HUES48 (cell line): ENCODE measurements at regions not wholly inside any gene's neighbourhood (a gene's known extent, or its start where the extent isn't known, plus 50 kb on each side); places are given as distances from the start of the nearest gene placed in this dataset.

Source experiments
- H3K27ac ChIP-seq: one replicate; pipeline ENCODE4 v1.7.0; 2013; ENCODE audit warnings: low read depth, low read length, inconsistent platforms
- H3K27me3 ChIP-seq: 2 replicates; pipeline ENCODE4 v1.6.1; 2013; ENCODE audit warnings: mild to moderate bottlenecking, low read length; ENCODE audit not compliant: control insufficient read depth, insufficient read depth
- H3K36me3 ChIP-seq: 2 replicates; pipeline ENCODE4 v1.6.1; 2013; ENCODE audit warnings: low read length; ENCODE audit not compliant: control insufficient read depth, insufficient read depth
- H3K4me1 ChIP-seq: 2 replicates; pipeline ENCODE4 v1.6.1; 2013; ENCODE audit warnings: mild to moderate bottlenecking, low read length; ENCODE audit not compliant: control insufficient read depth, insufficient read depth
- H3K4me3 ChIP-seq: 2 replicates; pipeline ENCODE4 v1.5.1; 2013; ENCODE audit warnings: mild to moderate bottlenecking, low read depth, low read length
- H3K9ac ChIP-seq: 2 replicates; pipeline ENCODE4 v1.6.1; 2013; ENCODE audit warnings: mild to moderate bottlenecking, low read depth, low read length, moderate library complexity
- H3K9me3 ChIP-seq: 2 replicates; pipeline ENCODE4 v1.6.1; 2013; ENCODE audit warnings: low read length; ENCODE audit not compliant: control insufficient read depth, insufficient read depth

GRCh38 chr3:35974872-35975271 lies 335.5 kb downstream of the ARPP21 start:
- Histone ChIP-seq H3K9ac (no peak overlapping the region), H3K9me3 (no peaks in the 10 kb centered on the region), H3K27ac (no peak overlapping the region), H3K4me1 (no peaks in the 10 kb centered on the region), H3K4me3 (no peak overlapping the region), H3K27me3 (no peaks in the 10 kb centered on the region), H3K36me3 (no peaks in the 10 kb centered on the region)

- no peaks in the 10 kb centered on the region for H3K4me1 ChIP-seq
- H3K4me3 ChIP-seq = no peak overlapping the region
- no peaks in the 10 kb centered on the region for H3K9me3 ChIP-seq
- no peak overlapping the region for H3K27ac ChIP-seq
- no peaks in the 10 kb centered on the region for H3K27me3 ChIP-seq
- no peaks in the 10 kb centered on the region for H3K36me3 ChIP-seq
- no peak overlapping the region for H3K9ac ChIP-seq
Observed at GRCh38 chr3:35986161-35986560, 346.8 kb downstream of the ARPP21 start.

- Histone ChIP-seq H3K4me3 (no peak overlapping the region), H3K27me3 (no peaks in the 10 kb centered on the region), H3K9ac (no peak overlapping the region), H3K4me1 (no peaks in the 10 kb centered on the region), H3K9me3 (no peaks in the 10 kb centered on the region), H3K36me3 (no peaks in the 10 kb centered on the region), H3K27ac (no peak overlapping the region)
Observed at GRCh38 chr3:35987386-35987785, 348.1 kb downstream of the ARPP21 start.

- no peaks in the 10 kb centered on the region for H3K27me3 ChIP-seq
- H3K4me1 ChIP-seq = no peaks in the 10 kb centered on the region
- no peak overlapping the region for H3K27ac ChIP-seq
- H3K9me3 ChIP-seq = no peaks in the 10 kb centered on the region
- no peak overlapping the region for H3K4me3 ChIP-seq
- no peak overlapping the region for H3K9ac ChIP-seq
- H3K36me3 ChIP-seq = no peaks in the 10 kb centered on the region
Observed at GRCh38 chr3:35992041-35992440, 352.7 kb downstream of the ARPP21 start.

- H3K36me3 ChIP-seq = no peaks in the 10 kb centered on the region
- no peaks in the 10 kb centered on the region for H3K27me3 ChIP-seq
- no peak overlapping the region for H3K4me3 ChIP-seq
- H3K4me1 ChIP-seq = peaks cover 6% of the 10 kb centered on the region; the same call in 1 of the 2 replicates
- no peak overlapping the region for H3K9ac ChIP-seq
- H3K27ac ChIP-seq = no peak overlapping the region
- peaks cover 10% of the 10 kb centered on the region for H3K9me3 ChIP-seq
Observed at GRCh38 chr3:36011791-36012190, 368.5 kb upstream of the STAC start.

GRCh38 chr3:36013425-36013824 lies 366.9 kb upstream of the STAC start:
- H3K9me3 ChIP-seq = peaks cover 2% of the 10 kb centered on the region
- H3K9ac ChIP-seq = no peak overlapping the region
- H3K4me1 ChIP-seq = peaks cover 6% of the 10 kb centered on the region; the same call in 1 of the 2 replicates
- no peaks in the 10 kb centered on the region for H3K27me3 ChIP-seq
- H3K27ac ChIP-seq = no peak overlapping the region
- no peak overlapping the region for H3K4me3 ChIP-seq
- no peaks in the 10 kb centered on the region for H3K36me3 ChIP-seq

- H3K27ac ChIP-seq = no peak overlapping the region
- no peaks in the 10 kb centered on the region for H3K36me3 ChIP-seq
- H3K9me3 ChIP-seq = no peaks in the 10 kb centered on the region
- no peaks in the 10 kb centered on the region for H3K4me1 ChIP-seq
- H3K27me3 ChIP-seq = no peaks in the 10 kb centered on the region
- H3K4me3 ChIP-seq = no peak overlapping the region
- no peak overlapping the region for H3K9ac ChIP-seq
Observed at GRCh38 chr3:36025232-36025631, 355.1 kb upstream of the STAC start.

GRCh38 chr3:36032180-36033047 lies 347.9 kb upstream of the STAC start:
- H3K27ac ChIP-seq = no peak overlapping the region
- H3K4me1 ChIP-seq = no peaks in the 10 kb centered on the region
- H3K4me3 ChIP-seq = no peak overlapping the region
- no peaks in the 10 kb centered on the region for H3K27me3 ChIP-seq
- no peak overlapping the region for H3K9ac ChIP-seq
- peaks cover 2% of the 10 kb centered on the region; the same call in 1 of the 2 replicates for H3K9me3 ChIP-seq
- H3K36me3 ChIP-seq = no peaks in the 10 kb centered on the region

GRCh38 chr3:36058404-36059030 lies 321.8 kb upstream of the STAC start:
- Histone ChIP-seq H3K27ac (no peak overlapping the region), H3K27me3 (no peaks in the 10 kb centered on the region), H3K9me3 (peaks cover 9% of the 10 kb centered on the region), H3K36me3 (no peaks in the 10 kb centered on the region), H3K4me3 (no peak overlapping the region), H3K4me1 (no peaks in the 10 kb centered on the region), H3K9ac (no peak overlapping the region)

GRCh38 chr3:36060950-36061349 lies 319.4 kb upstream of the STAC start:
- no peaks in the 10 kb centered on the region for H3K36me3 ChIP-seq
- H3K4me3 ChIP-seq = no peak overlapping the region
- no peak overlapping the region for H3K9ac ChIP-seq
- H3K9me3 ChIP-seq = no peaks in the 10 kb centered on the region
- no peak overlapping the region for H3K27ac ChIP-seq
- H3K4me1 ChIP-seq = no peaks in the 10 kb centered on the region
- no peaks in the 10 kb centered on the region for H3K27me3 ChIP-seq

GRCh38 chr3:36063992-36064391 lies 316.3 kb upstream of the STAC start:
- no peaks in the 10 kb centered on the region for H3K36me3 ChIP-seq
- H3K4me3 ChIP-seq = no peak overlapping the region
- H3K4me1 ChIP-seq = no peaks in the 10 kb centered on the region
- H3K9ac ChIP-seq = no peak overlapping the region
- H3K27ac ChIP-seq = no peak overlapping the region
- no peaks in the 10 kb centered on the region for H3K27me3 ChIP-seq
- no peaks in the 10 kb centered on the region for H3K9me3 ChIP-seq
